Stimulated activated CD4-positive, alpha-beta T cell treated with anti-CD3 and anti-CD28 coated beads, Interleukin-2, amount 100 ng/mL, for 24 hours (primary cell): ENCODE measurements at regions not wholly inside any gene's neighbourhood (a gene's known extent, or its start where the extent isn't known, plus 50 kb on each side); places are given as distances from the start of the nearest gene placed in this dataset.
"Not testable (repeated sequence)": the region's sequence is repeated elsewhere in the genome, so short reads cannot be mapped to it uniquely, and the experiment has no call there.

Experiments used
- DNase-seq, 2 donors: peaks; one replicate each; pipeline ENCODE4 v3.0.0-alpha.2; 2020

GRCh38 chr9:86645303-86645702 is 291.1 kb upstream of the TUT7 start:
- DNase-seq = no peak

GRCh38 chr9:86644675-86645034 is 290.4 kb upstream of the TUT7 start:
- no peak for DNase-seq

- no peak for DNase-seq
These were observed 289.9 kb upstream of the TUT7 start for GRCh38 chr9:86643946-86644674.

GRCh38 chr9:86642721-86643120 is 288.5 kb upstream of the TUT7 start:
- no peak for DNase-seq

GRCh38 chr9:86641970-86642369 is 287.8 kb upstream of the TUT7 start:
- DNase-seq = no peak

GRCh38 chr9:86639899-86640379 is 285.7 kb upstream of the TUT7 start:
- no peak for DNase-seq

GRCh38 chr9:86639287-86639686 is 285.1 kb upstream of the TUT7 start:
- DNase-seq = no peak

- DNase-seq = no peak
These were observed 283.9 kb upstream of the TUT7 start for GRCh38 chr9:86638109-86638508.

- DNase-seq = peak in 1 of 2 donors; percentile 29
These were observed 283.3 kb upstream of the TUT7 start for GRCh38 chr9:86637515-86637914.

- DNase-seq = no peak
These were observed 282.3 kb upstream of the TUT7 start for GRCh38 chr9:86636519-86636918.

- DNase-seq = no peak
These were observed 281.8 kb upstream of the TUT7 start for GRCh38 chr9:86636038-86636437.

GRCh38 chr9:86634501-86634900 is 280.3 kb upstream of the TUT7 start:
- no peak for DNase-seq

GRCh38 chr9:86633945-86634344 is 279.7 kb upstream of the TUT7 start:
- no peak for DNase-seq

- no peak for DNase-seq
These were observed 278.3 kb upstream of the TUT7 start for GRCh38 chr9:86632537-86632936.

- DNase-seq = no peak
These were observed 275.3 kb upstream of the TUT7 start for GRCh38 chr9:86629530-86629929.

GRCh38 chr9:86626802-86627201 is 272.6 kb upstream of the TUT7 start:
- DNase-seq = no peak

GRCh38 chr9:86624630-86625029 is 270.4 kb upstream of the TUT7 start:
- no peak for DNase-seq

- DNase-seq = peak in 1 of 2 donors; percentile 22
These were observed 260.9 kb upstream of the TUT7 start for GRCh38 chr9:86614871-86615849.

GRCh38 chr9:86613943-86614342 is 259.7 kb upstream of the TUT7 start:
- DNase-seq = no peak

GRCh38 chr9:86611534-86611933 is 257.3 kb upstream of the TUT7 start:
- DNase-seq = not testable (repeated sequence)

- DNase-seq = no peak
These were observed 251.1 kb upstream of the TUT7 start for GRCh38 chr9:86605303-86605702.

- no peak for DNase-seq
These were observed 250.5 kb upstream of the TUT7 start for GRCh38 chr9:86604741-86605140.

GRCh38 chr9:86602715-86603114 is 248.5 kb upstream of the TUT7 start:
- DNase-seq = no peak

- no peak for DNase-seq
These were observed 247.5 kb upstream of the TUT7 start for GRCh38 chr9:86601697-86602096.
